ENCODE measurements at regions not wholly inside any gene's neighbourhood (a gene's known extent, or its start where the extent isn't known, plus 50 kb on each side); places are given as distances from the start of the nearest gene placed in this dataset.

DNA sequence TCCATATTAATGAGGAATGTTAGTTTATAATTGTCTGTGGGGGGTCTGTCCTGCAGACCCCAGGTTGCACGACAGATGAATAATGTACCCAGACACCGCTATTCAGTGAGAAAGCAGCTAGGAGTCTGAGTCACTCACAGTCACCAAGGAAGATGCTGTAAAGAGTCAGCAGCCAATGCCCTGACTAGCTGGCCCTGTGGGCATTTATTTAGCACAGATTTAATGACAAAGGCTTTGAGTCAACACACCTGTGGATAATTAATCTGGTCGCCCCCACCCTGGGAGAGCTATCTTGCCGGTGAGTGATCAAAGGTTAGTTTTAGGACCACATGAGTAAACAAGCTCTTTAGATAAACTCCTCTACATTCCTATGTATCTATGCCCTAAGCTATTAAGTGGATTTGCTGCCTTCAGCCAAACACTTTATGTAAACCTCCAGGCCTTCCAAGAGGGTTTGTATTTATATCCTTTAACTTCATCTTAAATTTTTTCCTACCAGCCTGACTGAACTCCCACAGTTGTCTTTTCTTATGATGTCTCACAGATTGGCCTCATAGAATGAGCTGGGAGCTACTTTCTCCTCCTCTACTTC is 180.0 kb upstream of the ADCY1 start:
- TF ChIP-seq, protein P1, sequence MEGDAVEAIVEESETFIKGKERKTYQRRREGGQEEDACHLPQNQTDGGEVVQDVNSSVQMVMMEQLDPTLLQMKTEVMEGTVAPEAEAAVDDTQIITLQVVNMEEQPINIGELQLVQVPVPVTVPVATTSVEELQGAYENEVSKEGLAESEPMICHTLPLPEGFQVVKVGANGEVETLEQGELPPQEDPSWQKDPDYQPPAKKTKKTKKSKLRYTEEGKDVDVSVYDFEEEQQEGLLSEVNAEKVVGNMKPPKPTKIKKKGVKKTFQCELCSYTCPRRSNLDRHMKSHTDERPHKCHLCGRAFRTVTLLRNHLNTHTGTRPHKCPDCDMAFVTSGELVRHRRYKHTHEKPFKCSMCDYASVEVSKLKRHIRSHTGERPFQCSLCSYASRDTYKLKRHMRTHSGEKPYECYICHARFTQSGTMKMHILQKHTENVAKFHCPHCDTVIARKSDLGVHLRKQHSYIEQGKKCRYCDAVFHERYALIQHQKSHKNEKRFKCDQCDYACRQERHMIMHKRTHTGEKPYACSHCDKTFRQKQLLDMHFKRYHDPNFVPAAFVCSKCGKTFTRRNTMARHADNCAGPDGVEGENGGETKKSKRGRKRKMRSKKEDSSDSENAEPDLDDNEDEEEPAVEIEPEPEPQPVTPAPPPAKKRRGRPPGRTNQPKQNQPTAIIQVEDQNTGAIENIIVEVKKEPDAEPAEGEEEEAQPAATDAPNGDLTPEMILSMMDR (IDR thresholded peaks at IDR 0.05): no peak
- no peak for TF ChIP-seq POLR2A (IDR thresholded peaks at IDR 0.05)
